Fibroblast of lung (primary cell): ENCODE measurements at regions not wholly inside any gene's neighbourhood (a gene's known extent, or its start where the extent isn't known, plus 50 kb on each side); places are given as distances from the start of the nearest gene placed in this dataset.

Experiments used
- DNase-seq, 2 donors: peaks; one replicate each; pipeline versions ENCODE4 v3.0.0 to v3.0.0-alpha.2; 2010; ENCODE audit warnings: low read depth in 2 of 2
- H2AFZ ChIP-seq: 2 replicates; pipeline ENCODE4 v1.5.1; 2012; ENCODE audit warnings: low read length, control low read depth, inconsistent platforms
- H3K27ac ChIP-seq: 2 replicates; pipeline ENCODE4 v1.5.1; 2011; ENCODE audit warnings: low read length, control low read depth; ENCODE audit not compliant: insufficient read depth
- H3K27me3 ChIP-seq: 2 replicates; pipeline ENCODE4 v1.5.1; 2011; ENCODE audit warnings: mild to moderate bottlenecking, low read length; ENCODE audit not compliant: control insufficient read depth, insufficient read depth
- H3K36me3 ChIP-seq: 2 replicates; pipeline ENCODE4 v1.5.1; 2011; ENCODE audit warnings: low read length; ENCODE audit not compliant: control insufficient read depth, insufficient read depth
- H3K4me1 ChIP-seq: 2 replicates; pipeline ENCODE4 v1.5.1; 2011; ENCODE audit warnings: low read length; ENCODE audit not compliant: control insufficient read depth, insufficient read depth; ENCODE audit errors: extremely low read depth
- H3K4me2 ChIP-seq: 2 replicates; pipeline ENCODE4 v1.5.1; 2011; ENCODE audit warnings: low read length, control low read depth; ENCODE audit not compliant: insufficient read depth; ENCODE audit errors: extremely low read depth
- H3K4me3 ChIP-seq, 4 experiments: fragments of 200-600 bp in 1 of 4; sonication (generic) in 1 of 4; replicated peaks in 1 of 4; 2 replicates each; pipeline ENCODE4 v1.5.1; 2011 to 2016; ENCODE audit warnings: low read length in 4 of 4, low read depth in 3 of 4, mild to moderate bottlenecking in 3 of 4, control low read depth in 2 of 4, inconsistent platforms in 1 of 4, mixed read lengths in 1 of 4; ENCODE audit not compliant: insufficient read depth in 1 of 4; ENCODE audit errors: control extremely low read depth in 1 of 4
- H3K79me2 ChIP-seq: 2 replicates; pipeline ENCODE4 v1.5.1; 2012; ENCODE audit warnings: mild to moderate bottlenecking, low read length, inconsistent platforms; ENCODE audit not compliant: control insufficient read depth, insufficient read depth
- H3K9ac ChIP-seq: 2 replicates; pipeline ENCODE4 v1.5.1; 2011; ENCODE audit warnings: mild to moderate bottlenecking, low read length, control low read depth; ENCODE audit not compliant: insufficient read depth
- H3K9me3 ChIP-seq: 2 replicates; pipeline ENCODE4 v1.5.1; 2012; ENCODE audit warnings: low read depth, low read length; ENCODE audit not compliant: control insufficient read depth, insufficient read depth
- H4K20me1 ChIP-seq: 2 replicates; pipeline ENCODE4 v1.5.1; 2011; ENCODE audit warnings: low read length; ENCODE audit not compliant: control insufficient read depth, insufficient read depth; ENCODE audit errors: extremely low read depth
- CTCF ChIP-seq, 2 donors: IDR thresholded peaks in 1 of 2; conservative IDR thresholded peaks in 1 of 2; 1 replicate in 1 of 2; 2 replicates in 1 of 2; pipeline ENCODE4 v1.5.1; 2011 to 2012; ENCODE audit warnings: low read length in 2 of 2, control low read depth in 1 of 2, inconsistent platforms in 1 of 2, low read depth in 1 of 2, mild to moderate bottlenecking in 1 of 2
- EZH2 ChIP-seq: IDR thresholded peaks from 2 replicates; pipeline ENCODE4 v1.5.1; 2012; ENCODE audit warnings: low read length, control low read depth, mild to moderate bottlenecking; ENCODE audit errors: missing control alignments

- Histone ChIP-seq H3K27me3 (no peaks in the 10 kb centered on the region), H3K36me3 (no peaks in the 10 kb centered on the region), H3K4me1 (no peaks in the 10 kb centered on the region), H4K20me1 (no peaks in the 10 kb centered on the region), H3K4me3 (no peak overlapping the region), H2AFZ (no peak overlapping the region), H3K79me2 (no peaks in the 10 kb centered on the region), H3K9me3 (no peaks in the 10 kb centered on the region), H3K27ac (no peak overlapping the region), H3K4me2 (no peak overlapping the region), H3K9ac (no peak overlapping the region)
- DNase-seq = no peak
- TF ChIP-seq CTCF (conservative IDR thresholded peaks at IDR 0.05 in 1 of 2, IDR thresholded peaks at IDR 0.05 in 1 of 2; ENCODE audit: low read depth in 1 of 2, low read length in 2 of 2) (no peak), EZH2 (no peak)
These were observed 98.2 kb downstream of the AHR start for GRCh38 chr7:17396692-17397091.

- no peak overlapping the region for H3K27ac ChIP-seq
- H3K36me3 ChIP-seq = no peaks in the 10 kb centered on the region
- H3K9ac ChIP-seq = no peak overlapping the region
- DNase-seq = no peak
- H4K20me1 ChIP-seq = no peaks in the 10 kb centered on the region
- no peak for TF ChIP-seq EZH2
- no peak for TF ChIP-seq CTCF (conservative IDR thresholded peaks at IDR 0.05 in 1 of 2, IDR thresholded peaks at IDR 0.05 in 1 of 2; ENCODE audit: low read depth in 1 of 2, low read length in 2 of 2)
- no peak overlapping the region for H3K4me2 ChIP-seq
- H3K4me1 ChIP-seq = peaks cover 6% of the 10 kb centered on the region
- no peaks in the 10 kb centered on the region for H3K79me2 ChIP-seq
- H3K4me3 ChIP-seq = no peak overlapping the region
- H3K9me3 ChIP-seq = no peaks in the 10 kb centered on the region
- H3K27me3 ChIP-seq = no peaks in the 10 kb centered on the region
- H2AFZ ChIP-seq = no peak overlapping the region
These were observed 103.6 kb downstream of the AHR start for GRCh38 chr7:17401791-17402627.

GRCh38 chr7:17402628-17403278 is 104.3 kb downstream of the AHR start:
- no peak for DNase-seq
- Histone ChIP-seq H2AFZ (no peak overlapping the region), H3K27ac (no peak overlapping the region), H3K9me3 (no peaks in the 10 kb centered on the region), H3K9ac (no peak overlapping the region), H4K20me1 (no peaks in the 10 kb centered on the region), H3K27me3 (no peaks in the 10 kb centered on the region), H3K4me3 (no peak overlapping the region), H3K4me1 (peaks cover 6% of the 10 kb centered on the region), H3K79me2 (no peaks in the 10 kb centered on the region), H3K4me2 (no peak overlapping the region), H3K36me3 (no peaks in the 10 kb centered on the region)
- TF ChIP-seq EZH2 (no peak), CTCF (conservative IDR thresholded peaks at IDR 0.05 in 1 of 2, IDR thresholded peaks at IDR 0.05 in 1 of 2; ENCODE audit: low read depth in 1 of 2, low read length in 2 of 2) (no peak)
